Activated naive CD4-positive, alpha-beta T cell treated with anti-CD3 and anti-CD28 coated beads, Interleukin-2, amount 50 U/mL, for 72 hours (primary cell): ENCODE measurements at regions not wholly inside any gene's neighbourhood (a gene's known extent, or its start where the extent isn't known, plus 50 kb on each side); places are given as distances from the start of the nearest gene placed in this dataset.
A peak's percentile ranks its signal among the peaks of the same experiment; 100 is the strongest.

ENCODE experiments used
- ATAC-seq, 2 donors: fragments of 150-1000 bp; cut with Tn5 transposase; 2 replicates each; pipeline ENCODE4 v1.10.0; 2021; ENCODE audit warnings: mild to moderate bottlenecking in 2 of 2, moderate library complexity in 2 of 2
- DNase-seq, 2 donors: peaks; one replicate each; pipeline ENCODE4 v3.0.0; 2021 to 2022; ENCODE audit warnings: low spot score in 2 of 2
- H3K27ac Mint-ChIP-seq, 2 donors: one replicate each; pipeline ENCODE4 v1.8.0; 2022; ENCODE audit warnings: mild to moderate bottlenecking in 2 of 2, mixed read lengths in 2 of 2
- H3K36me3 Mint-ChIP-seq, 2 donors: one replicate each; pipeline ENCODE4 v1.8.0; 2022; ENCODE audit warnings: mixed read lengths in 2 of 2
- H3K9me3 Mint-ChIP-seq, 2 donors: one replicate each; pipeline ENCODE4 v1.8.0; 2022; ENCODE audit warnings: mixed read lengths in 2 of 2

DNA sequence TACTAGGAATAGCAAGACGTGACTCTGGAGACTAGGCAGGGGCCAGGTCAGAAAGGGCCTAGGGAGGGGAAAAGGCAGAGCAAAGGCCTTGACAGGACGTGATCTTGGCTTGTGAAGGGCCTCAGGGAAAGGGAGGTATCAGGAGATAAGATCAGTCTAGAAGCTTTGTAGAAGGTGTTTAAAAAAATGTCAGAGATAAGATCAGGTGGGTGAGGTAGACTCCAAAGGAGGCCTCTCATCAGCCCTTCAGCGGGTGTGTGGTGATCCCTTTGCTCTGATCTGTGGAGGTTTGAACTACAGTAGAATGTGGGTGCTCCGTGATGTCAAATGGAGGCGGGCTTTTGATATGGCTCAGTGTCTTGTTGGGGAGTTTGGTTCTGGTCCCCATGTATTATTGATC is 78.8 kb upstream of the PRPS1 start:
- Mint-ChIP-seq H3K36me3 (no peaks in the 10 kb centered on the region), H3K9me3 (no peaks in the 10 kb centered on the region), H3K27ac (peak overlapping the region; percentile 61 to 67)
- ATAC-seq = peak in 1 of 2 donors; percentile 22
- no peak for DNase-seq

GRCh38 chrX:107551546-107551945 is 76.8 kb upstream of the PRPS1 start:
- H3K27ac Mint-ChIP-seq = no peak overlapping the region

DNA sequence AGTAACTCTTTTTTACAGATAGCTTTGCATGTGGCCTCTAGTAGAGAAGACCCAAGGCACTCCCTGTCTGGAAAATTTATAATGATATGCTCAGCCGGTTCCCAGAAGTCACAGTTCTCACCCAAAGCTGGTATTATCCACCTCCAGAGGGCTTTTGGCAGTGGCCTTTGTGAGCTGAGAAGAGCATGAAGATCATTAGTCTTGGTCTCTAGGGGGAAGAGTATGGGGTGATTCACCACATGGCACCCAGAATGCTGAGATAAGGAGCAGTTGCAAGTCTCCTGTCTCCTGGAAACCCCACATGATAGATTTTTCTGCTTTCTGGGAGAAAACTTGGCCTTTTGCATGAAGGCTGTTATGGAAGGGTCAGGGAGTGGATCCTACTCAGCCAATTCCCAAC is 75.4 kb upstream of the PRPS1 start:
- H3K27ac Mint-ChIP-seq = no peak overlapping the region
- H3K9me3 Mint-ChIP-seq = no peaks in the 10 kb centered on the region
- no peaks in the 10 kb centered on the region for H3K36me3 Mint-ChIP-seq
- no peak for ATAC-seq
- no peak for DNase-seq

More at GRCh38 chrX:107551546-107551945, 76.8 kb upstream of the PRPS1 start:
- Mint-ChIP-seq H3K36me3 (no peaks in the 10 kb centered on the region), H3K9me3 (no peaks in the 10 kb centered on the region)
- no peak for ATAC-seq
- DNase-seq = no peak

GRCh38 chrX:107556967-107557366 is 71.3 kb upstream of the PRPS1 start:
- H3K36me3 Mint-ChIP-seq = no peaks in the 10 kb centered on the region
- peak in 1 of 2 donors; percentile 30 for ATAC-seq

DNA sequence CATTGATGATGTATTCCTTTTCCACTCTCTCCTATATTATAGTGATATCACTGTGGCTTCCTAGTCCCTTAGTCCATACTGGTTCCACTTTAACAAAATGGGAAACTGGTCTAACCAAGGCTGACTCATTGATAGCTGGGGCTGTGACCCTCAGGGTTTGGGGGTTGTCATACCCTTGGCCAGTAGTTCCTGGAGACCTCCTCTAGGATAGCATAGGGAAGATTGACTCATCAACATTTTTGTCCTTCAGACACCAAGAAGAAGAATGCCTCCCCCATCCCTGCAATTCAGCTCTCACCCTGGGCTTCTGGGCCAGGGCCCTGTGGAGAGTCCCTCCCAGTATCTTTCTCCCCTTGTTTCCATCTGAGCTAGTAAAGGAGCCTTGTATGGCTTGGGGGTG is 68.8 kb upstream of the PRPS1 start:
- no peak for DNase-seq
- H3K36me3 Mint-ChIP-seq = no peaks in the 10 kb centered on the region
- no peaks in the 10 kb centered on the region for H3K9me3 Mint-ChIP-seq
- no peak for ATAC-seq
- H3K27ac Mint-ChIP-seq = no peak overlapping the region

More at GRCh38 chrX:107556967-107557366, 71.3 kb upstream of the PRPS1 start:
- DNase-seq = no peak
- Mint-ChIP-seq H3K9me3 (no peaks in the 10 kb centered on the region), H3K27ac (no peak overlapping the region)

- Mint-ChIP-seq H3K27ac (no peak overlapping the region), H3K36me3 (no peaks in the 10 kb centered on the region), H3K9me3 (no peaks in the 10 kb centered on the region)
- ATAC-seq = no peak
- DNase-seq = no peak
Observed at GRCh38 chrX:107560041-107560440, 68.3 kb upstream of the PRPS1 start.

DNA sequence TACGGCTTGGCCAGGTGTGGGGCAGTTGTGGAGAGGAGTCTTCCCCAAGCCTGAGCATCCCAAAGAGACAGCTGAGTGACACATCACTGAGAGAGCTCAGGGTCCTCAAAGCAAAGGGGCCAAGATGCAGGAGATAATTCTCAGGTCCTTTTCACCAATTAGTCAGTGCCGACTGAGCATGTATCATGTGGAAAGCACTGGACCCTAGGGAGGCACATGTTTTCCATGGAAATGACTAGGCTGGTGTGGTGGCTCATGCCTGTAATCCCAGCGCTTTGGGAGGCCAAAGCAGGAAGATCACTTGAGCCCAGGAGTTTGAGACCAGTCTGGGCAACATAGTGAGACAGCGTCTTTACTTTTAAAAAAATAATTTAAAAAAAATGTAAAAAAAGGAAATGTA is 67.3 kb upstream of the PRPS1 start:
- Mint-ChIP-seq H3K27ac (no peak overlapping the region), H3K9me3 (no peaks in the 10 kb centered on the region), H3K36me3 (no peaks in the 10 kb centered on the region)
- ATAC-seq (no peak), DNase-seq (no peak)

DNA sequence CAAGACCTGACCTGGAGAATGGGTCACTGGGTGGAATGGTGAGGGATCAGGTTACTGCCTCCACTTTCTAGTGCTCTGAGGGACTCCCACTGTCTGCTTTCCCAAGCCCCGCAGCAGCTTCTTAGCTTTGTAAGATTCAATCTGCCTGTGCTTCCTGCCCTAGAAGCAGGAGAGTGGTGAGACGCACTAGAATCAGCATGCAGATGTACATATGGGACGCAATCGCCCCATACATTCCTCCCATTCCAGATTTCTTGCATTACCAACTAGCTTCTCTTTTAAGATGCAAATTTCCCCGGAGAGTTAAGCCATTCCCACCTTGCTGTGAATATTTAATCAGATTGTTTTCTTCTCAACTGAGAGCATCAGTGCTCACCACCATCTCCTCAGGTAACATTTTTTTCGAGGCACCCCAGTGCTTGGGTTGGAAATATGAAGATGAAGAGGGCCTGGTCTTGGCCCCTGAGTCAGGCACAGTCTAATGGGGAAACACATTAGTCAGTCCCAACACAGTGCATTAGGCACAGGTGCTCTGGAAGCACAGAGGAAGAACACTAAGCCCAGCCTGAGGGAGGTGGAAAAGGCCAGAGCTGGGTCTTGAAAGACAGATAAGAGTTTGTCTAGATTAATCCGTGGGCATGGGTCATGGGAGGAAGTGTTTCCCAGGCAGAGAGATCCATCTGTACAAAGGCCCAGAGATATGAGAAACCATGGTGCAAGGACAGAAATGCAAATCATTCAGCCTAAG is 66.7 kb upstream of the PRPS1 start:
- no peak for DNase-seq
- Mint-ChIP-seq H3K36me3 (no peaks in the 10 kb centered on the region), H3K9me3 (no peaks in the 10 kb centered on the region), H3K27ac (no peak overlapping the region)
- no peak for ATAC-seq

DNA sequence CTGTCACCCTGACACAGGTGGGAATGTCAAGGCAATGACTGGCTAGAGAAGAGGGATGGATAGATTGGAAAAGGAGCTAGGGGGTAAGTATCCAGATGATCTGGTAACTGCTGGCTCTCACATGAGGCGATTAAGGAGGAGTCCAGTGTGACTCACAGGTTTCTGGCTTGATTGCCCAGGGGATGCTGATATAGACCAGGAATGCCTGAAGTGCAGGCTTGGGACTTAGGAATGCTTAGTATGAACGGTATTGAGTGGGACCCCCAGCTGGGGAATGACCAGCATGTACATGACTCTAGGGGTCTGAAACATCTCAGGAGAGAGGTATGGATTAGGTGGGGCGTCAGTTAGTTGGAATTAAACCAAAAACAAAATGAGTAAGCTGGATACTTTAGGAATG is 65.8 kb upstream of the PRPS1 start:
- ATAC-seq (no peak), DNase-seq (no peak)
- no peak overlapping the region for H3K27ac Mint-ChIP-seq
- H3K36me3 Mint-ChIP-seq = no peaks in the 10 kb centered on the region
- no peaks in the 10 kb centered on the region for H3K9me3 Mint-ChIP-seq

GRCh38 chrX:107563824-107564223 is 64.5 kb upstream of the PRPS1 start:
- Mint-ChIP-seq H3K9me3 (no peaks in the 10 kb centered on the region), H3K36me3 (no peaks in the 10 kb centered on the region), H3K27ac (no peak overlapping the region)
- no peak for DNase-seq
- no peak for ATAC-seq

DNA sequence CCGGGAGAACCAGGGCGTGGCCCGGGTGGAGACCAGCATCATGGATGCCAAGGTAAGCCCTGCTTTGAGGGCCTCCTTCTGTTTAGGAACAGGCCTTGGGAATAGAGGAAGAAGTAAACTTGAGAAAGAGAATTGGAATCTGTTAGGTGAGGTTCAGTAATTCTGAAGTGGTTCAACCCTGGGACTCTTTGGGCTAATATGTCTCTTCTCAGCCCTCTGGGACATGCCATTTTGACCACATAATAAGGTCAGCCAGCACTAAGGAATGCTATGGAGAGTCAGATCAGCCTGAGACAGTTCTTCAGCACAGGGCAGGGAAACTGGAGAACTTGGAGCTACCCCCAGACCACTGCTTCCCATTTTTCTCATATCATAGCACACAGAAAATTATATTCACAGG is 63.3 kb upstream of the PRPS1 start:
- ATAC-seq (no peak), DNase-seq (no peak)
- no peaks in the 10 kb centered on the region for H3K36me3 Mint-ChIP-seq
- no peaks in the 10 kb centered on the region for H3K9me3 Mint-ChIP-seq
- H3K27ac Mint-ChIP-seq = no peak overlapping the region

- DNase-seq (no peak), ATAC-seq (no peak)
- no peaks in the 10 kb centered on the region for H3K9me3 Mint-ChIP-seq
- no peaks in the 10 kb centered on the region for H3K36me3 Mint-ChIP-seq
- H3K27ac Mint-ChIP-seq = no peak overlapping the region
Observed at GRCh38 chrX:107565931-107566603, 62.2 kb upstream of the PRPS1 start.

GRCh38 chrX:107566604-107567262 is 61.6 kb upstream of the PRPS1 start:
- DNase-seq (no peak), ATAC-seq (no peak)
- Mint-ChIP-seq H3K36me3 (no peaks in the 10 kb centered on the region), H3K27ac (no peak overlapping the region), H3K9me3 (no peaks in the 10 kb centered on the region)

DNA sequence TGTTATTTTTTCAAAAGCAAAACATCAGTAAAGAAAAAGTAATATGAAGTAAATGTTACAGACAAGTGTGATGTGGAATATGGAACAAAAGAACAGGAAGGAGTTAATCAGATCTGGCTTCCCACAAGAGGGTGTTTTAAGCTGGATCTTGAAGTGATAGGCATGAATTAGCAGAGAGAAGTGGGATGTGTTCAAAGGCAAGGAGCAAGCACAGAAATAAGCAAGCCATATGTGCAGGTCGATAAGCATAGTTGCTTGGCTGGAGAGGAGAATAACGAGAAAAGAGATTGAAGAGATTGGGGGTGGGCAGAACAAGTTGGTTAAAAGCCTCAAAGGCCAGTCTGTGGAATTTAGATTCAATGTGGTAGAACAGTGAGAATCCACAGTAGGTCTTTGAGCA is 60.9 kb upstream of the PRPS1 start:
- no peaks in the 10 kb centered on the region for H3K36me3 Mint-ChIP-seq
- no peak overlapping the region for H3K27ac Mint-ChIP-seq
- DNase-seq = no peak
- H3K9me3 Mint-ChIP-seq = peaks cover 0 to 3% of the 10 kb centered on the region in 2 donors
- ATAC-seq = no peak

GRCh38 chrX:107571296-107571998 is 56.9 kb upstream of the PRPS1 start:
- peak; percentile 13 to 69 for ATAC-seq
- Mint-ChIP-seq H3K27ac (no peak overlapping the region), H3K9me3 (peaks cover 0 to 3% of the 10 kb centered on the region in 2 donors), H3K36me3 (no peaks in the 10 kb centered on the region)
- no peak for DNase-seq

- peaks cover 0 to 3% of the 10 kb centered on the region in 2 donors for H3K9me3 Mint-ChIP-seq
- H3K27ac Mint-ChIP-seq = no peak overlapping the region
- ATAC-seq (no peak), DNase-seq (no peak)
- no peaks in the 10 kb centered on the region for H3K36me3 Mint-ChIP-seq
Observed at GRCh38 chrX:107573016-107573415, 55.3 kb upstream of the PRPS1 start.

DNA sequence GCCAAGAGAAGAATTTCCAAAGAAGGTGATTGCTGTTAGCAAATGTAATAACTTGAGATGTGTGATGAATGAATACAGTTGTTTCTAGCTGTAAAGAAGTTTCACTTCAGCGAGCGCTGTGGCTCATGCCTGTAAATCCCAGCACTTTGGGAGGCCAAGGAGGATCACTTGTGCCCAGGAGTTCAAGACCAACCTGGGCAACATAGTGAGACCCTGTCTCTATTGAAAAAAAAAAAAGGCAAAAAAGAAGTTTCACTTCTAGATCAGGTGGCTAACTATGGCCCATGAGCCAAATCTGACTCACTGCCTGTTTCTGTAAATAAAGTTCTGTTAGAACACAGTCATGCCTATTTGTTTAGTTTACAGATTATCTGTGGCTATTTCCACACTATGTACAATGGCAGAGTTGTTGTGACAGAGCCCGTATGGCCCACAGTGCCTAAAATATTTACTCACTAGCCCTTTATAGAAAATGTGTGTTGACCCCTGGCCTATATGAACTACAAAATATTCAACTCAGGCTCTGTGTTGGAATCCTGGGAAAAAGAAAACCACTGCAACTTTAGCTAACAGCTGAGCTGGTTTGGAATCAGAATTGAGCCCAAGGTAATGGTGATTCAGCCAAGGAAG is 54.1 kb upstream of the PRPS1 start:
- DNase-seq (no peak), ATAC-seq (no peak)
- peaks cover 0 to 3% of the 10 kb centered on the region in 2 donors for H3K9me3 Mint-ChIP-seq
- no peak overlapping the region for H3K27ac Mint-ChIP-seq
- no peaks in the 10 kb centered on the region for H3K36me3 Mint-ChIP-seq
